GM18907 (cell line): ENCODE measurements at regions not wholly inside any gene's neighbourhood (a gene's known extent, or its start where the extent isn't known, plus 50 kb on each side); places are given as distances from the start of the nearest gene placed in this dataset.
"Not testable (repeated sequence)": the region's sequence is repeated elsewhere in the genome, so short reads cannot be mapped to it uniquely, and the experiment has no call there.

ENCODE experiments used
- ATAC-seq: cut with Tn5 transposase; IDR thresholded peaks from one replicate; pipeline ENCODE4 v1.9.1; 2021; ENCODE audit warnings: mild to moderate bottlenecking, moderate library complexity; ENCODE audit not compliant: unreplicated experiment

DNA sequence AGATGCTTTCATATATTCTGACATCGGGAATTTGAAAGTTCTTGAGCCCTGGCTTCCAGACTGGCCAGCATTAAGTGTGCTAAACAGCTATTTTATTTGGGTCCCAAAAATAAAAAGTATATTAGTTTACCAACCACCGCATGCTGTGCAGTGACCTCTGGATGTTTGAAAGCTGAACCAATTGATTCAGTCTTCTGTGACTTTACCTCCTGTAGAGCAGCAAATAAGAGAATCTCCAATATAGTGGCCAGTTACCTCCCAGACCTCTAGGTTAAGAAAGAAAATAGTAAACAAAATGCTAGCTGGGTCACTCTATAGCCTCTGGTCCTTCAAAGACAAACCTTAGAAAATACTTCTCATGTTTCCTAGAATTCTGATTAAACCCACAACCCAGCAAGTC is 424.6 kb upstream of the NFE2L3 start:
- no peak for ATAC-seq

DNA sequence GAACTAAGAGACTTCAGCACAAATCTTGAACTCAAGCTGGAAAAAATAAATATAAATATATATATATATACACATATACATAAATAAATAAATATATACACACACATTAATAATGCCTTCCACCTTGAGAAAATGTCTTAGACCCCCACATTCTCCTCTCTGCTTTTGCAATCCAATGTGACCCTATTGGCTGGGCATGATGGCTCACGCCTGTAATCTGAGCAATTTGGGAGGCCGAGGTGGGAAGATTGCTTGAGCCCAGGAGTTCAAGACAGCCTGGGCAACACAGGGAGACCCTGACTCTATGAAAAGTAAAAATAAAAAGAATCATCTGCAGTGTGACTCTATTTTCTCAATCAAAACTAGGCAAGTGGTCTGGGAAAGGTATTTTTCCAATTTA is 424.1 kb upstream of the NFE2L3 start:
- no peak for ATAC-seq

DNA sequence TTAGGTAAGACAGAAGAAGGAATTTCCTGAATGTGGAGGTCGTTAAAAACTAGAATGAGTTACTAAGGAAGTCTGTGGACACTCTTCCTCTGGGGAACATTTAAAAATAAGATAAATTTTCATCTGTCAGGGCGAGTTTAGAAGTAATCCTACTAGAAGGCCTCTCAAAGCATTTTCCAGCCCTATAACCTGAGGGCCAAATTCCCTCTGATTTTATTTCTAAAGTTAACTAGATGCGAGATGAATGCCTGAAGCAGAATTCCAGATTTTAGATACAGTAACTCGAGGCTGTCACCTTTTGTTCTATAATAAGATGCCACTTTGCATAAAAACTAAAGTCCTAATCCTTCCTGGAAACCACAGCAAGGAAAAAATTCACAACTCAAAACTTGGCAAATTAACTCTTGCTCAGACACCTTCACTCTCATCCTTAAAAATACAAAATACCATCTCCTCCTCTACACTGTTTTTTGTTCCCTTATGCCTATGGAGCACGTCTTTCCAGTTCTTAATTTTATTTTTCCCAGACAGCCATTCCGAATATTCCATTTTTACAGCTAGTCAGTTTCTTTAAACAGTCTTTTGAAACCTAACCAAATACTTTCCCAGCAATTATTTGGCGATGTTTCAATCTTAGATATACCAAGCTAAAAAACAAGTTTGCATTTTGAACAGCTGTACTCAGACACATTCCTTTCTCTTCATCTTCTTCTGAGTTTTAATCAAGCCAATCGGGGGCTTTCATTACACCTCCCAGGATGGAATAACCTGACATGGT is 420.7 kb upstream of the NFE2L3 start:
- no peak for ATAC-seq

DNA sequence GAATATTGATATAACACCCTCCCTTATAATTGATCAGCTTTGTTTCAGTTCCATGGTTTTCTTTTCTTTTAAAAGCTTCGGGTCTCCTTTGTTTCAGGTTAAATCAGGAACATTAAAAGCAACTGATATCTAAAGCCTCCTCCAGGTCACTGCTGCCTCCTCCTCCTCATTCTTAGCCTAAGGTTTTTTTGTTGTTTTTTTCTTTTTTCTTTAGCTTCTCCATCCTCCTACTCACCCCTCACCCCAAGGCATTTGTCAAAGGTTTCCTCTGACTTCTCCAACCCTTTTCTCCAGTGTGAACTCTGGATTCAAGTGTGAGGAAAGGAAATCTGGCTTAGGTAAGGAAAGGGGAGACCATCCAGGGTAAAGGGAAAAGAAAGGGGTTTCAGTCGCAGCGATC is 420.2 kb upstream of the NFE2L3 start:
- ATAC-seq = no peak

DNA sequence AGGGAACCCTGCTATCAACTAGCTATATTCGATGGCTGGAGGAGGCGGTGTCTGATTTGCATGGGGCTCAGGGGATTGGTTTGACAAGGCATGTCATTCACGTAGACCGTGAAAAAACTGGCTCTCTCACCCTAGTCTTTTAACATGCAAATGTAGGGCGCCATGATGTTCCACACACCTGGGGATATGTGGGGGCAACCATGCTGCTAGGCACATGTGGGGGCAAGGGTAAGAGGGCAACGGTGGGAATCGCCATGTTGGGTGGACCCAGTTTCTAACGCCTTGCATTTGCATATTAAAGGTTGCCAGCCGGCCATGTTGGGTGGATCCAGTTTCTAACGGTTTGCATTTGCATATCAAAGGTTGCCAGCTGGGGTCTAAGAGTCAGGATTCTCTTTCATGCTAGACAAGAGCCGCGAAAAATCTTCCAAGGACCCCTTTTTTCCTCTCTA is 419.2 kb upstream of the NFE2L3 start:
- no peak for ATAC-seq

DNA sequence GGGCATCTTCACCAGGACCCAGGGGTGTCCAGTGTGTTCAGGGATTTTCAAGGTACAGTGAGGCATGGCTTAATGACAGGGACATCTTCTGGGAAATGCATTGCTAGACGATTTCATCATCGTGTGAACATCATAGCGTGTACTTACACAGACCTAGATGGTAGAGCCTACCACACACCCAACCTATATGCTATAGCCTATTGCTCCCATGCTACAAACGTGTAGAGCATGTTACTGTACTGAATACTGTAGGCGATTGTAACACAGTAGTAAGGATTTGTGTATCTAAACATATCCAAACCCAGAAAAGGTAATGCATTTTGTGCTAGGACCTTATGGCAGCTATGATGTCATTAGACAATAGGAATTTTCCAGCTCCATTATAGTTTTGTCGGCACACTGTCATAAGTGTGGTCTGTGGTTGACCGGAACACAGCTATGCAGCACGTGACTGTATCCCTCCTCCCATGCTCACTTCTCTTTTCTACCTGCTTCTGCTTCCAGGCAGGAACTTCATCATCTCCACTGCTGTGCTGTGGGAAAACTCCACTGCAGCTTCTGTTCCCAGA is 416.2 kb upstream of the NFE2L3 start:
- no peak for ATAC-seq

DNA sequence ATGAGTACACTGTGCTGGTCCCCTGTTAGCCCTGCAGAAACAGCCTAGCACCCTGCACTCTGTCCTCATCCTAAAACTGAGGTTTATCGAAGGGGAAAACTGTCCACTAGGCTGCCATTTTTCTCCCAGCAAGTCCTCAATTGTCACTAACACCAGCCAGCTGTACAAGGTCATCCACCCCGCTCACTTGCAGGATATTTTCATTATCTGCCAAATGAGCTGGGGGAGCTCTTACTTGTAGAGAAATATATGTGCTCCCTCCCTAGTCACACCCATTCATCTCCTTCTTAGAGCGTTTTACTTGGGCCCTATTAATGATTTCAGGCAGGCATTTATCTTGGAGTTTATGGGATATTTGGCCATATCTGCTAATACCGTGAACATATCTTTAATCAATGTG is 413.5 kb upstream of the NFE2L3 start:
- no peak for ATAC-seq

DNA sequence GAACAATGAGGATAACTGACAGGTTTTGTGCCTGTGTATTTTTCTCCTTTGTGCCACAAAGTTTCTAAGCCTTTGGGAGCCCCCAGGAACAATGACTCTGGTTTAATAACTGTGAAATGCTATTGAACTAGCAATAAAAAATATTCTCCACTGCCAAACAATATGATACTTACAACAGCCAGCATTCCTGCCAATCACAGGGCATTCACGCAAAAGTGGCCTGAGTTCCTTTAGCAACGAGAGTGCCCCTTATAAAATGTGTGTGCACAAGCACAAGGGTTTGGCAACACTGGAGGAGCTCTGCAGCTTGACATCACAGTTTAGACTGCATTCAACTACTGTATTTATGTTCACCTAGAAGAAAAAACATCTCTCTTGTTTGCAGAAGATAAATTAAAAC is 412.9 kb upstream of the NFE2L3 start:
- no peak for ATAC-seq

DNA sequence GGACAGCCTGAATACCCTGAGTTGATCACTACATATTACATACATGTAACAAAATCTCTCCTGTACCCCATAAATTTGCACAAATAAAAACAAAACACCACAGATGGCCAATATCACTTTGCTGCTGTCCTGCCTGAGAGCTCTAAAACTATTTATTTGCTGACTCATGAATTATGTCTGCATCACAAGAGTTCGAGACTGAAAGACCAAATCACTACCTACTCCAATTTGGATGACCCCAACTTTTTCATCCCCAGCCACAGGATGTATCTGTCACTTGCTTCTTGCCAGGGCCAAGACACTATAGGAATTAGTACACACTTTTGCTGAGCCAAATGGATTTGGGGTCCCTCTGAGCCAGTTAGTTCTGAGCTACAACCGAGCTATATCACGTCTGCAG is 409.7 kb upstream of the NFE2L3 start:
- no peak for ATAC-seq

DNA sequence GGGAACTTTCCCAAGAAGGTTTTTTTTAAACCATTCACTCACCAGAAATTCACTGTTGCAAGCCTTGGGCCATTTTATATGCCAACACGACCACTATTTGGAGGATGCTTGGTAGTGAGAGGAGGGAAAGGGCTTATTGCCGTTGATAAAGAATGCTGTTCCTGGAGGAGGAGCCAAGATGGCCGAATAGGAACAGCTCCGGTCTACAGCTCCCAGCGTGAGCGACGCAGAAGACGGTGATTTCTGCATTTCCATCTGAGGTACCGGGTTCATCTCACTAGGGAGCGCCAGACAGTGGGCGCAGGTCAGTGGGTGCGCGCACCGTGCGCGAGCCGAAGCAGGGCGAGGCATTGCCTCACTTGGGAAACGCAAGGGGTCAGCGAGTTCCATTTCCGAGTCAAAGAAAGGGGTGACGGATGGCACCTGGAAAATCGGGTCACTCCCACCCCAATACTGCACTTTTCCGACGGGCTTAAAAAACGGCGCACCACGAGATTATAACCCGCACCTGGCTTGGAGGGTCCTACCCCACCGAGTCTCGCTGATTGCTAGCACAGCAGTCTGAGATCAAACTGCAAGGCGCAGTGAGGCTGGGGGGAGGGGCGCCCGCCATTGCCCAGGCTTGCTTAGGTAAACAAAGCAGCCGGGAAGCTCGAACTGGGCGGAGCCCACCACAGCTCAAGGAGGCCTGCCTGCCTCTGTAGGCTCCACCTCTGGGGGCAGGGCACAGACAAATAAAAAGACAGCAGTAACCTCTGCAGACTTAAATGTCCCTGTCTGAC is 408.1 kb upstream of the NFE2L3 start:
- ATAC-seq = not testable (repeated sequence)

DNA sequence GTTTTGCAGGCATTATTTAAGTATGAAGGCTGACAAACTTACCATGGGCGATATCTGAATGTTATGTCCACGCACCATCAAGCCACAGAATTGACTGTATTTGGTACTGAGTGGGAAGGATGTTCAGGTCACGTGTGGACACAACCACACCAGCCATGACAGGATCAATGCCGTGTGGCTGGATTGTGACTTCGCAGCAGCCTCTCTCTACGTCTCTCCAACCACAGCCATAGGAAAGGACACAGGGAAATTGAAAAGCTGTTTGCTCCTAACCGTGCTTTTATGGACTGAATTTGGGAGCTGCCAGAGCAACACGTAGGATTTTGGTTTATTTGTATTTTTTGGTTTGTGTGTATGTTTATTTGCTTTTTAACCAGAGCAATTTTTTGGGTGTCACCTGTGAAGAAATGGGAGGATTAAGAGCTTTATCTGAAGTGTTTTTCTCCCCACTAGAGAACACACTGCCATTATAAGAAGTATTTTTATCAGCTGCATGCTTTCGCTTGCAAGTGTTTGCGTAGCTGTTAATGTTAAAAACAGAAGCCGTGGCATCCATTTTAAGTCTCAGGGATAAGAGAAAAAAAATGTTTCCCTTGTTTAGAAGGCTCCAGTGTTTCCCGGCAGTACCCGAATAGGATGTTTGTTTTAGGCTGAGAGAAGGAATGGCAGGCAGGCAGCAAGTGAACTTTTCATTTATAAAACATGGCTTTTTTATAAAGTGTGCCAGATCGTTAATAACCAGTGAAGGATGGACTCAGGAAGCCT is 401.1 kb upstream of the NFE2L3 start:
- no peak for ATAC-seq

DNA sequence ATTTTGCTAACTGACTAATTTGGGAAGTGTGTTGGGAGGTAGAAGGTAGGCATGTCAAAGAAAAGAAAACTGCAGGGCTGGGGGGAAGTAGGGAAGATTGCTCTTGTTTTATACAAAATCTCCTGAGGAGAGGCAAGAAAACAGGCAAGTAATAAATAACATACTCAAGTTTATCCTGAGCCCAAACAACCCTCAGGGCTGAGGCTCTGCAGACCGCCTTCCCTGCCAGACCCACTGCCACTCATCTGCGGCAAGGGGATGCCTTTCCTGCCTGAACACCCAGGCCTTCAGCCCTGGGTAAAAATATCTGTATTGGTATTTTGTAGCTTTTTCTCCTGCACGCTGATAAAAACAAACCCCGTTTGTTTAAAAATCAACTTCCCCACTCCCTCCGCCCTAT is 399.8 kb upstream of the NFE2L3 start:
- ATAC-seq = no peak

DNA sequence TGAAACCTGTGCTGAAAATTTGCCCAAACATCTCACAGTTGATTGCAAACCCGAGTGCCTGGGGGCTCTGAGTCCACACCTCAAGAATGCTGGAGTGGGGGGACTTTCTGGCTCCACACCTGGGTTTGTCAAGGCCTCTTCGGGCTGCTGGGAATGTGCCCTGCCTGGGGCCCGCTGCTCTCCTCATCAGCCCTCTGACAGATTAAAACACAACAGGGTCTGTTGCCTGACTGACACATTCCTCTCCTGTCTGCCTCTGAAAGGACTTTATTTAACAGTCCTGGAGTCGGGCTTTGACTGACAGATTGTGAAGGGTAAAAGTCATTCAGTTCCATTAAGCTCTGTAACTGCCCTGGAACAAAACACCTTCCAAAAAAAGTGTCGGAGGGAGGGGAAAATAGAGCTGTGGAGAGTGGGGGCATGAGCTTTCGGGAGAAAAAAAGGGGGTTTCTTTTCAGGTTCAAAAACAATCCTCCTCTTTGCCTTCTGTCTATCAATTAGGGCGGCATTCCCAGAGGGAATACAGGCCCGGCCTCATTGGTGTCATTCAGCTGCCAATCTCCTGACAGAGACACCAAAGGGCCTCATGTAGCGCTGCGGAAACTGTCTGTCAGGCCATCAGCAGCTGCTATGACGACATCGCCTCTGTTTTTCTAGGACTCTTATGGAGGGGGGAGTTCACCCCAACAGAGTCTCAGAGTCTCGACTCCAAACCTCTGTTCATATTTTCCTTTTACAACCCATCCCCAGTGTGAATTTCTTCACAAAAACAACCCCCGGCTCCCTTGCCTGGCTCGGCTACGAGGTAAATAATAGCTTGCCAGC is 398.8 kb upstream of the NFE2L3 start:
- ATAC-seq = no peak

DNA sequence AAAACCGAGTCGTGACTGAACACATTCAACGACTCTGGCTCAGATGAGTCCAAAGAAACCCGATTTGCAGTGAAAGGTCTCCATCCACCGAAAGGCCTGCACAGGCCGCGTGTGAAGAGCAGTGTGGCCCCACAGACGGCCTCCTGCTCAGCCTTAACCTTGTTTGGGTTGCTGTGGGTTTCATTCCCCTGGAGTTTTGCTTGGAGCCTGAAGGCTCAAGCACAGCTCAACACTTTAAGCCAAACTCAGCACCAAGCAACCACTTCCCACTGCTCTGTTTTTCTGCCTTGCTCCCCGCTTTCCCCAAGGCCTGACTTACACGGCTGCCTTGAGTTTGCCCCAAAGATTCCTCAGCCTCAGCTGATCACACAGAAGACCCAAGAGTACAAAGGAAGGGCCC is 398.2 kb upstream of the NFE2L3 start:
- ATAC-seq = no peak

DNA sequence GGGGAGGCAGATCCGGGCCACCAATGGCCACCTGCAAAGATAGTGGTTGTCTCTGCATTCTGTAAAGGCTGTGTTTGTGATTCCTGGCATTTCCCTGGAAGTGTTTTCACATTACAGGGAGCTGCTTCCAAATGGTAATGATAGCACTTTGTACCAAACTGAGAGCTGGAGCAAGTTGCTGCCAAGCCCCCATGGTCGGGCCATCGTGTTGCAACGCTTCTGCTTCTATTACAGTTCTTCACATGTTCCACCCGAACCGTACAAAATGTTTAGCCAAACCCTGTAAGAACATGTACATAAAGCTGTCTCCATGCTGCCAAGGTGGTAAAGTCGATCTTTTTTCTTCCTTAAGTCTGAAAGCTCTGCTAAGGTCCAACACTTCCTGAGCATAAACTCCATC is 397.7 kb upstream of the NFE2L3 start:
- ATAC-seq = no peak

DNA sequence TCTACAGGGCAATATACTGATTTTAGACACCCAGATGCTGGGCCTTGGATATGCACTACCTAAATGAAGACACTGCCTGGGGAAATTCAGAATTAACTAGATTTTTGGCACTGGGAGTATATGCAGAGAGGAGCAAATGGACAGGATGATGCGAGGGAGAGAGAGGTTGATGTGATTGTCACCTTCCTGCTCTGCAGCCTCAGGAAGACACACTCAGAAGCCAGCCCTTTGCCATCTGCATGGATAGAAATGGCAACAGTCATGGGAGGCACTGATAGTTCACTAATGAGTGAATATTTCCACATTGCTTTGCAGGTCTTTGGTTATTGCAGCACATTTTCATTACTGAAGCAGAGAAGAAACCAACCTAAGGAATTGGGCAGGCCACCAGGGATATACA is 397.2 kb upstream of the NFE2L3 start:
- ATAC-seq = no peak

DNA sequence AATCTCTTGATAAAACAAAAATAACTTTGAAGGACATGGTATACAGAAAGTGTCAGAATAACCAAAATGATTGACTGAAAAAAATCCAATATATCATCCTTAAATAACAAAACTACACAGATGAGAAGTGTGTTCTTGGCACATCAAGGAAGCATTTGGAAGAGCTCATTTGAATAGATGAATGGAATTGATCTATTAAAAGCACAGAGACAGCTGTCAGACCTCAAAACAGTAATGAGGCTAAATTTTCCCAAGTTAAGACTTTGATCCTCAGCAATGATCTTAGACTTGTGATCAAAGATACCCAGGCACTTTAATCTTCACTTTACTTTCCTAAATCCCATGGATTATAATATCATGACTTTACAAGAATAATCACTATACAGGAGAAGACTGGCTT is 395.4 kb upstream of the NFE2L3 start:
- no peak for ATAC-seq

DNA sequence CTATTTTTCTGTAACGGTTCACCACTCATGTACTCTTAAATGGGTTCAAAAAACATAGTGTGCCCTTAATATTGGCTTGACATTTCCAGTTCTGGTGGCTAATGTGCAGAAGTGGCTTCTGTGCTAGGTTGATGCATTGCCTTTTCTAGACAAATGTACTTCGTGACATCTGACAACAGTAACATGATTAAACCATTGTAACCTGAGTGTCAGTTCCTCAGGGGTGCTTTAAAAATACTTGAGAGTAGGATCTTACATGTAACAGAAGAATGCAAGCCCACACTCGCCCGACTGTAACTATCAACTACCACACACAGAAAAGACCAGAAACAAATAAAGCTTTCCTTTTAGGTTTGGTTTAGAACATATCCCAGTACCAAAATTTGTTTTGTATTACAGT is 393.4 kb upstream of the NFE2L3 start:
- no peak for ATAC-seq

DNA sequence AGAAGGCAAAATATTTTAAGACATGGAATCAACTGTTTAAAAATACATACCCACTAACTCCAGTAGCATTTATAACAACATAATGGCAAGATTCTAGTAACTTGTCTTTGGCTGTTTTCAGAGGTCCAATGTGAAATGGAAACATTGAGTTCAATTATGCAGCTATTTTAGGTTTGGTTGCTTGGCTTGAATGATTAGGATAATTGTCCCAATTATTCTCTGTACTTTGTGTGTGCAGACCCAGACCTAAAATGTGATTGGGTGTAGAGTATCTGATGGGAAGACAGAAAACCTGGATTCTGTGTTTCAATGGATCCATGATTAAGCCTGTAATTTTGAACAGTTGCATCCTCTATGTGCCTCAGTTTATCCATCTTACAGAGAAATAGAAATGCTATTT is 392.7 kb upstream of the NFE2L3 start:
- ATAC-seq = no peak

DNA sequence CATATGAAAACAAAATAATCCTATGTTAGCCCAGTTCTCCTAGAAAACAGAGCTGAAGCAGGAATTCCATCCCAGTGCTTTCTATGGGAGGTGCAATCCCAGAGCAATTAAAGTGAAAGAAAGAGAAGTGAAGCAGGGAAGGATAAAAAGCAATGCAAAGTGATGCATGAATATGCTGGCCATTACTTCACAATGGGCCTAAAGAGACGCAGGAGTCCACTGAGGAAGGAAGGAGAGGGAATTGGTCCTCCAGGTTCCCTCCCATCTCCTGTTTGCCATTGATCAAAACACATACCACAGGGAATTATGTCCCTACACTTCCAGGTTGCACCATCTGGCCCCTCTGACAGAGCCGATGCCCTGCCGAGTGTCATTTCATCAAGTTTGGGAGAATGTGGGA is 392.2 kb upstream of the NFE2L3 start:
- ATAC-seq = no peak
